K562 (cell line): ENCODE measurements at regions not wholly inside any gene's neighbourhood (a gene's known extent, or its start where the extent isn't known, plus 50 kb on each side); places are given as distances from the start of the nearest gene placed in this dataset.

Source experiments
- ATAC-seq: fragments of 200-7000 bp; cut with Tn5 transposase; 3 replicates; pipeline ENCODE4 v1.9.1; 2020; ENCODE audit warnings: moderate library complexity
- BruUV-seq: library from RNA; stranded (reverse); fragments of 400-500 nt; replicated peaks from 2 replicates; lab custom pipeline; 2021; lab: Mats Ljungman, UMichigan
- CTCF ChIA-PET: fragments of 300-600 bp; formaldehyde crosslinking; extraction: SDS; loops from one replicate; lab custom pipeline; 2021; ENCODE audit warnings: low intra/inter-chr PET ratio; lab: Yijun Ruan, JAX
- POLR2A ChIA-PET: fragments of 300-600, 350-650 bp; sonication (Branson Sonifier 250); formaldehyde crosslinking; extraction: SDS; loops from one replicate; lab custom pipeline; 2021; ENCODE audit warnings: antibody characterized with exemption, inconsistent platforms; lab: Yijun Ruan, JAX
- DNase-seq, 4 experiments: peaks; one replicate each; pipeline versions ENCODE4 v3.0.0 to v3.0.0-alpha.2; 2011 to 2018; ENCODE audit warnings: low spot score in 3 of 4, mixed read lengths in 3 of 4; ENCODE audit errors: extremely low read depth in 1 of 4
- FAIRE-seq: peaks from 2 replicates; lab custom pipeline; 2011; peaks lifted over from hg19 to GRCh38; lab: Jason Lieb, UNC
- H2AFZ ChIP-seq: 2 replicates; pipeline ENCODE4 v1.6.0; 2011; ENCODE audit warnings: low read depth, low read length, control low read depth, inconsistent platforms
- H3K27ac ChIP-seq: fragments of 200-600 bp; 3 replicates; pipeline ENCODE4 v1.8.0; 2011; ENCODE audit warnings: low read depth, mild to moderate bottlenecking, control low read depth, inconsistent platforms, low read length, moderate library complexity, mixed read lengths; ENCODE audit errors: extremely low read depth
- H3K27me3 ChIP-seq, 2 experiments: fragments of 300-600 bp in 1 of 2; 2 replicates in 1 of 2; 3 replicates in 1 of 2; pipeline versions ENCODE4 v1.6.0 to v1.8.0; 2011; ENCODE audit warnings: inconsistent platforms in 2 of 2, low read length in 2 of 2, mild to moderate bottlenecking in 1 of 2, mixed read lengths in 1 of 2, moderate library complexity in 1 of 2; ENCODE audit not compliant: control insufficient read depth in 2 of 2, insufficient read depth in 2 of 2
- H3K36me3 ChIP-seq: fragments of 300-600 bp; 3 replicates; pipeline ENCODE4 v1.8.0; 2011; ENCODE audit warnings: mild to moderate bottlenecking, low read length, inconsistent platforms; ENCODE audit not compliant: control insufficient read depth, insufficient read depth
- H3K4me1 ChIP-seq, 2 experiments: fragments of 200-600 bp in 1 of 2; replicated peaks in 1 of 2; 2 replicates in 1 of 2; 3 replicates in 1 of 2; pipeline versions ENCODE4 v1.5.1 to v1.8.0; 2011; ENCODE audit warnings: inconsistent platforms in 2 of 2, low read length in 2 of 2, mild to moderate bottlenecking in 1 of 2, mixed read lengths in 1 of 2, moderate library complexity in 1 of 2; ENCODE audit not compliant: control insufficient read depth in 2 of 2, insufficient read depth in 2 of 2
- H3K4me2 ChIP-seq: 2 replicates; pipeline ENCODE4 v1.6.1; 2011; ENCODE audit warnings: low read length, control low read depth, inconsistent platforms, mixed read lengths; ENCODE audit not compliant: insufficient read depth
- H3K4me3 ChIP-seq: fragments of 200-600 bp; sonication (generic), shearing (Covaris generic); 2 replicates; pipeline ENCODE4 v1.5.1; 2016; ENCODE audit warnings: control low read depth, inconsistent platforms
- H3K79me2 ChIP-seq: fragments of 200-600 bp; 3 replicates; pipeline ENCODE4 v1.8.0; 2011; ENCODE audit warnings: low read length, inconsistent platforms; ENCODE audit not compliant: control insufficient read depth, insufficient read depth
- H3K9ac ChIP-seq, 2 experiments: 2 replicates each; pipeline versions ENCODE4 v1.6.0 to v1.6.1; 2011; ENCODE audit warnings: low read depth in 2 of 2, low read length in 2 of 2, control low read depth in 1 of 2, inconsistent platforms in 1 of 2, mild to moderate bottlenecking in 1 of 2, mixed read lengths in 1 of 2; ENCODE audit not compliant: insufficient read depth in 1 of 2
- H3K9me1 ChIP-seq: one replicate; pipeline ENCODE4 v1.6.0; 2011; ENCODE audit warnings: inconsistent platforms, mild to moderate bottlenecking, low read length, moderate library complexity; ENCODE audit not compliant: control insufficient read depth, insufficient read depth
- H3K9me3 ChIP-seq: replicated peaks from 2 replicates; pipeline ENCODE4 v1.5.1; 2011; ENCODE audit warnings: low read depth, low read length, inconsistent platforms; ENCODE audit not compliant: control insufficient read depth, insufficient read depth
- H4K20me1 ChIP-seq: replicated peaks from 2 replicates; pipeline ENCODE4 v1.6.1; 2011; ENCODE audit warnings: low read length, inconsistent platforms, mixed read lengths; ENCODE audit not compliant: control insufficient read depth, insufficient read depth
- BRCA1 ChIP-seq, 2 experiments: fragments of 450-650 bp in 1 of 2; sonication (generic) in 1 of 2; formaldehyde crosslinking in 1 of 2; IDR thresholded peaks; 2 replicates each; pipeline versions ENCODE4 v1.5.0 to v1.6.1; 2017 to 2020; ENCODE audit warnings: mild to moderate bottlenecking in 1 of 2, missing genetic modification reagents in 1 of 2
- CEBPG ChIP-seq, 3 experiments: fragments of 200-800 bp in 1 of 3; sonication (Bioruptor generic) in 1 of 3; sonication (generic) in 1 of 3; formaldehyde crosslinking in 1 of 3; IDR thresholded peaks in 2 of 3; conservative IDR thresholded peaks in 1 of 3; 2 replicates each; pipeline versions ENCODE4 v1.6.1 to v1.8.0; 2016 to 2022; ENCODE audit warnings: missing compliant biosample characterization in 2 of 3, missing genetic modification characterization in 2 of 3, mild to moderate bottlenecking in 1 of 3, missing genetic modification reagents in 1 of 3
- GTF2F1 ChIP-seq: IDR thresholded peaks from 2 replicates; pipeline ENCODE4 v1.6.1; 2011; ENCODE audit warnings: low read depth, low read length, improper control_type of control experiment
- HNRNPK ChIP-seq: fragments of 200-400 bp; formaldehyde crosslinking; IDR thresholded peaks from one replicate; pipeline ENCODE4 v1.6.1; 2018; ENCODE audit warnings: mild to moderate bottlenecking, low read depth, low read length; ENCODE audit not compliant: poor library complexity, severe bottlenecking
- KLF1 ChIP-seq: fragments of 450-650 bp; IDR thresholded peaks from 2 replicates; pipeline ENCODE4 v1.6.1; 2016; ENCODE audit warnings: missing genetic modification characterization, missing compliant biosample characterization
- MEF2A ChIP-seq: IDR thresholded peaks from 2 replicates; pipeline ENCODE4 v1.6.1; 2011; ENCODE audit warnings: low read depth, mild to moderate bottlenecking, low read length, moderate library complexity; ENCODE audit not compliant: control insufficient read depth
- NBN ChIP-seq: fragments of 450-650 bp; IDR thresholded peaks from 2 replicates; pipeline ENCODE4 v1.6.1; 2016; ENCODE audit warnings: low read depth, mild to moderate bottlenecking
- PURB ChIP-seq: sonication (generic); formaldehyde crosslinking; IDR thresholded peaks from 2 replicates; pipeline ENCODE4 v1.9.0; 2021; ENCODE audit warnings: low read depth, mild to moderate bottlenecking, missing genetic modification reagents
- STAT5A ChIP-seq: IDR thresholded peaks from 2 replicates; pipeline ENCODE4 v1.6.1; 2012; ENCODE audit warnings: low read length, inconsistent platforms, borderline replicate concordance
- ZBTB8A ChIP-seq: fragments of 450-650 bp; IDR thresholded peaks from 2 replicates; pipeline ENCODE4 v1.6.1; 2018; ENCODE audit warnings: mild to moderate bottlenecking, moderate library complexity; ENCODE audit not compliant: partially characterized antibody
- ZNF384 ChIP-seq: IDR thresholded peaks from 2 replicates; pipeline ENCODE4 v1.6.1; 2012; ENCODE audit warnings: low read depth, low read length, improper control_type of control experiment
- ZNF644 ChIP-seq: fragments of 200-800 bp; sonication (Bioruptor generic); IDR thresholded peaks from 2 replicates; pipeline ENCODE4 v1.6.1; 2016; ENCODE audit warnings: low read depth, missing genetic modification characterization, missing compliant biosample characterization
- ZNF699 ChIP-seq: fragments of 250-450 bp; sonication (Bioruptor Pico); IDR thresholded peaks from 2 replicates; pipeline ENCODE4 v1.8.0; 2021; ENCODE audit warnings: mild to moderate bottlenecking, moderate library complexity; ENCODE audit not compliant: insufficient replicate concordance
- WGBS: fragments of 100-300 bp; shearing (Covaris generic); methylation state at CpG from one replicate; pipeline ENCODE4 v1.1.6; 2016; ENCODE audit warnings: low coverage, mixed read lengths; ENCODE audit not compliant: insufficient coverage; ENCODE audit errors: missing lambda C conversion rate; 5-methylcytosine and 5-hydroxymethylcytosine counted together
- in situ Hi-C: fragments of 300-500 bp; cut with MboI; formaldehyde crosslinking; loops from 4 replicates; pipeline ENCODE4 v1.15.0; 2018; ENCODE audit warnings: inconsistent platforms, mixed read lengths
- intact Hi-C: fragments of 100-400 bp; cut with micrococcal nuclease; formaldehyde crosslinking; loops from 2 replicates; pipeline ENCODE4 v1.14.2; 2022
- TF ChIP-seq, protein P1 (sequence below): fragments of 250-450 bp; sonication (Bioruptor Pico); IDR thresholded peaks from 2 replicates; pipeline ENCODE4 v1.4.0; 2020; ENCODE audit warnings: borderline replicate concordance
- TF ChIP-seq, protein P2 (sequence below): fragments of 450-650 bp; formaldehyde crosslinking; IDR thresholded peaks from 2 replicates; pipeline ENCODE4 v1.4.0; 2022; ENCODE audit warnings: mild to moderate bottlenecking, moderate library complexity

DNA sequence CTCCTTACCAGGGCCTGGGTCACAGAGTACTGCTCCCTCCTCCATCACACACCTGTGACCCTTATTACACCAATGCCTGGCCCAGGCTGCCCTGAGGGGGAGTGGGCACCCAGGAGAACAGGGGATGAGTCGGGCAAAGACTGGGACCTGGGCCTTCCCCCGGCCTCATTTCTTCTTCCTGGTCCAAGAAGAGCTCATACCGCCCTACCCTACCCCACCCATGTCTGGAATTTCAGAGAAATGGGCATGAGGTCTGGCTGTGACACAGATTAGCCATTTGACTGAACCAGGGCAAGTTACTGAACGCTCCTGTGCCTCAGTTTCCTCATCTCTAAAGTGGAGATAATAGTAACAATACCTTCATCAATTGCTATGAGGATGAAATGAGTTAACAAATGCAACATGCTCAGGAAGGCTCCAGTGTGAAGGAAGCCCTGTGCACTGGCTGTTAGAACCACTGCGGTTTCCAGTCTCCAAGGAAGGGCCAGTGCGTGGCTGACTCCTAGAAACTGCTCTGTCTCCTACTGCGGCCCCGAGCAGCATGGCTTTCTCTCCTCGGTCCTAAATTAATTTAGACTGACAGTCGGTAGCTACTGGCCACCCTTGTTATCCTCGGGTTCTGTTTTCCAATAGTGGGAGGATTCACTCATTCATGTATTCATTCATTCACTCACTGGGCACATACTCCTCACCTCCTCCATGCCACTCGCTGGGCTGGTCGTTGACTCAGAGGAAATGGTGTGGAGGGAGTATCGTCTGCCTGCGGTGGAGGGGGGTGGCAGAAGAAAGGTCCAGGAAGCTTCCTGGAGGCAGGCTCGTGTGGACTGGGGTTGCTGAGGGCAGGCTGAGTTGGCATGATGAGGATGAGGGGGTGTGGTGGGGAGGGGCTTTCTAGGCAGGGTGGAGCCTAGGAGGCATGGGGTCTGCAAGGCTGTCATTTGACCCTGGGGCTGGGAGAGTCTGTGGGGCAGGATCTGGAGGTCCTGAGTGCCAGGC, 175.6 kb downstream of the GLI2 start:
- H3K79me2 ChIP-seq: no peaks in the 10 kb centered on the region
- DNase-seq (no peak), FAIRE-seq (no peak), ATAC-seq (no peak)
- H3K9ac ChIP-seq: no peak overlapping the region
- in situ Hi-C loops: no loop called here
- H3K4me2 ChIP-seq: no peak overlapping the region
- H3K27me3 ChIP-seq: peaks cover 0 to 18% of the 10 kb centered on the region in 2 experiments; a peak in 3 of 5 replicates
- no peak overlapping the region for H2AFZ ChIP-seq
- H3K4me3 ChIP-seq: no peak overlapping the region
- ChIA-PET CTCF (no interaction called here), POLR2A (interaction anchor here (1.6 kb wide), 2 partner anchors 10 to 15 kb away, joined by 3 read pairs; no protein-coding TSS in a partner anchor)
- intact Hi-C loops: loop anchor here (5.0 kb wide), 1 partner anchor 36 kb away; no protein-coding TSS in a partner anchor
- H3K9me3 ChIP-seq: no peaks in the 10 kb centered on the region
- H3K9me1 ChIP-seq: peaks cover 7% of the 10 kb centered on the region
- no TSS peak for BruUV-seq
- peaks cover under 1% of the 10 kb centered on the region for H4K20me1 ChIP-seq
- H3K27ac ChIP-seq: no peak overlapping the region
- WGBS: 58% methylated on average over 15 of the region's 16 CpGs
- peaks cover 19 to 34% of the 10 kb centered on the region in 2 experiments; a peak in 4 of 5 replicates for H3K4me1 ChIP-seq
- TF ChIP-seq ZNF644 (tag) (no peak), NBN (no peak), PURB (CRISPR knock-in tag) (no peak), MEF2A (no peak), HNRNPK (no peak), ZNF384 (no peak), CEBPG (CRISPR knock-in tag; IDR thresholded peaks at IDR 0.05) (no peak), CEBPG (tag; conservative IDR thresholded peaks at IDR 0.05 in 1 of 2, IDR thresholded peaks at IDR 0.05 in 1 of 2) (no peak), ZBTB8A (no peak), KLF1 (tag) (no peak), STAT5A (no peak), GTF2F1 (no peak), ZNF699 (CRISPR knock-in tag) (no peak), BRCA1 (IDR thresholded peaks at IDR 0.05) (no peak), BRCA1 (CRISPR knock-in tag; IDR thresholded peaks at IDR 0.05) (no peak)
- TF ChIP-seq, protein P1, sequence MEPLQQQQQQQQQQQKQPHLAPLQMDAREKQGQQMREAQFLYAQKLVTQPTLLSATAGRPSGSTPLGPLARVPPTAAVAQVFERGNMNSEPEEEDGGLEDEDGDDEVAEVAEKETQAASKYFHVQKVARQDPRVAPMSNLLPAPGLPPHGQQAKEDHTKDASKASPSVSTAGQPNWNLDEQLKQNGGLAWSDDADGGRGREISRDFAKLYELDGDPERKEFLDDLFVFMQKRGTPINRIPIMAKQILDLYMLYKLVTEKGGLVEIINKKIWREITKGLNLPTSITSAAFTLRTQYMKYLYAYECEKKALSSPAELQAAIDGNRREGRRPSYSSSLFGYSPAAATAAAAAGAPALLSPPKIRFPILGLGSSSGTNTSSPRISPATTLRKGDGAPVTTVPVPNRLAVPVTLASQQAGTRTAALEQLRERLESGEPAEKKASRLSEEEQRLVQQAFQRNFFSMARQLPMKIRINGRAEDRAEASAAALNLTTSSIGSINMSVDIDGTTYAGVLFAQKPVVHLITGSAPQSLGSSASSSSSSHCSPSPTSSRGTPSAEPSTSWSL (CRISPR knock-in tag): no peak
- TF ChIP-seq, protein P2, sequence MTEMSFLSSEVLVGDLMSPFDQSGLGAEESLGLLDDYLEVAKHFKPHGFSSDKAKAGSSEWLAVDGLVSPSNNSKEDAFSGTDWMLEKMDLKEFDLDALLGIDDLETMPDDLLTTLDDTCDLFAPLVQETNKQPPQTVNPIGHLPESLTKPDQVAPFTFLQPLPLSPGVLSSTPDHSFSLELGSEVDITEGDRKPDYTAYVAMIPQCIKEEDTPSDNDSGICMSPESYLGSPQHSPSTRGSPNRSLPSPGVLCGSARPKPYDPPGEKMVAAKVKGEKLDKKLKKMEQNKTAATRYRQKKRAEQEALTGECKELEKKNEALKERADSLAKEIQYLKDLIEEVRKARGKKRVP (CRISPR knock-in tag): no peak
- H3K36me3 ChIP-seq: no peaks in the 10 kb centered on the region
